ENCODE measurements at regions not wholly inside any gene's neighbourhood (a gene's known extent, or its start where the extent isn't known, plus 50 kb on each side); places are given as distances from the start of the nearest gene placed in this dataset.
A peak's percentile ranks its signal among the peaks of the same experiment; 100 is the strongest.
"Not testable (repeated sequence)": the region's sequence is repeated elsewhere in the genome, so short reads cannot be mapped to it uniquely, and the experiment has no call there.

- DNase-seq (ENCODE audit: low spot score) = no peak
Measured at GRCh38 chr7:85887133-85887532, 700.3 kb upstream of the SEMA3D start.

GRCh38 chr7:85882335-85882734 is 695.5 kb upstream of the SEMA3D start:
- peak; percentile 74 for DNase-seq (ENCODE audit: low spot score)

GRCh38 chr7:85875398-85875797 is 688.5 kb upstream of the SEMA3D start:
- no peak for DNase-seq (ENCODE audit: low spot score)

- DNase-seq (ENCODE audit: low spot score) = no peak
Measured at GRCh38 chr7:85866540-85866939, 679.7 kb upstream of the SEMA3D start.

- peak; percentile 48 for DNase-seq (ENCODE audit: low spot score)
Measured at GRCh38 chr7:85851571-85852193, 664.8 kb upstream of the SEMA3D start.

GRCh38 chr7:85850381-85850780 is 663.5 kb upstream of the SEMA3D start:
- DNase-seq (ENCODE audit: low spot score) = no peak

- no peak for DNase-seq (ENCODE audit: low spot score)
Measured at GRCh38 chr7:85840554-85840953, 653.7 kb upstream of the SEMA3D start.

GRCh38 chr7:85833066-85833465 is 646.2 kb upstream of the SEMA3D start:
- DNase-seq (ENCODE audit: low spot score) = no peak

GRCh38 chr7:85830982-85831381 is 644.1 kb upstream of the SEMA3D start:
- DNase-seq (ENCODE audit: low spot score) = no peak

- peak; percentile 27 for DNase-seq (ENCODE audit: low spot score)
Measured at GRCh38 chr7:85829817-85830432, 643.1 kb upstream of the SEMA3D start.

- DNase-seq (ENCODE audit: low spot score) = no peak
Measured at GRCh38 chr7:85829176-85829575, 642.3 kb upstream of the SEMA3D start.

GRCh38 chr7:85828614-85829013 is 641.8 kb upstream of the SEMA3D start:
- no peak for DNase-seq (ENCODE audit: low spot score)

- DNase-seq (ENCODE audit: low spot score) = no peak
Measured at GRCh38 chr7:85823396-85824080, 636.7 kb upstream of the SEMA3D start.

GRCh38 chr7:85821926-85822325 is 635.1 kb upstream of the SEMA3D start:
- no peak for DNase-seq (ENCODE audit: low spot score)

- no peak for DNase-seq (ENCODE audit: low spot score)
Measured at GRCh38 chr7:85820702-85821443, 634.0 kb upstream of the SEMA3D start.

GRCh38 chr7:85815526-85815925 is 628.7 kb upstream of the SEMA3D start:
- no peak for DNase-seq (ENCODE audit: low spot score)

- no peak for DNase-seq (ENCODE audit: low spot score)
Measured at GRCh38 chr7:85806321-85806720, 619.5 kb upstream of the SEMA3D start.

- DNase-seq (ENCODE audit: low spot score) = no peak
Measured at GRCh38 chr7:85805656-85806055, 618.8 kb upstream of the SEMA3D start.

GRCh38 chr7:85805249-85805648 is 618.4 kb upstream of the SEMA3D start:
- DNase-seq (ENCODE audit: low spot score) = no peak

GRCh38 chr7:85802211-85802610 is 615.4 kb upstream of the SEMA3D start:
- no peak for DNase-seq (ENCODE audit: low spot score)

GRCh38 chr7:85796956-85797355 is 610.1 kb upstream of the SEMA3D start:
- no peak for DNase-seq (ENCODE audit: low spot score)

- DNase-seq (ENCODE audit: low spot score) = not testable (repeated sequence)
Measured at GRCh38 chr7:85791098-85791497, 604.2 kb upstream of the SEMA3D start.

- DNase-seq (ENCODE audit: low spot score) = no peak
Measured at GRCh38 chr7:85781606-85782005, 594.8 kb upstream of the SEMA3D start.
